Glutamatergic neuron (in vitro differentiated cells): ENCODE measurements at regions not wholly inside any gene's neighbourhood (a gene's known extent, or its start where the extent isn't known, plus 50 kb on each side); places are given as distances from the start of the nearest gene placed in this dataset.

ENCODE experiments used
- DNase-seq: peaks from one replicate; pipeline ENCODE4 v3.0.0; 2022
- H3K27ac Mint-ChIP-seq: one replicate; pipeline ENCODE4 v1.8.0; 2020; ENCODE audit warnings: mild to moderate bottlenecking, mixed read lengths, inconsistent platforms; ENCODE audit not compliant: unreplicated experiment
- H3K27me3 Mint-ChIP-seq: one replicate; pipeline ENCODE4 v1.8.0; 2020; ENCODE audit warnings: mild to moderate bottlenecking, moderate library complexity, mixed read lengths, inconsistent platforms; ENCODE audit not compliant: unreplicated experiment
- H3K36me3 Mint-ChIP-seq: one replicate; pipeline ENCODE4 v1.8.0; 2020; ENCODE audit warnings: mild to moderate bottlenecking, mixed read lengths, inconsistent platforms; ENCODE audit not compliant: unreplicated experiment
- H3K4me1 Mint-ChIP-seq: one replicate; pipeline ENCODE4 v1.8.0; 2020; ENCODE audit warnings: mild to moderate bottlenecking, low read depth, mixed read lengths, inconsistent platforms; ENCODE audit not compliant: unreplicated experiment
- H3K4me3 Mint-ChIP-seq: one replicate; pipeline ENCODE4 v1.8.0; 2020; ENCODE audit warnings: mild to moderate bottlenecking, mixed read lengths, inconsistent platforms; ENCODE audit not compliant: unreplicated experiment
- H3K9me3 Mint-ChIP-seq: one replicate; pipeline ENCODE4 v1.8.0; 2020; ENCODE audit warnings: mild to moderate bottlenecking, moderate library complexity, mixed read lengths, inconsistent platforms; ENCODE audit not compliant: unreplicated experiment
- CTCF ChIP-seq: fragments of 200-600 bp; sonication (generic); IDR thresholded peaks from one replicate; pipeline ENCODE4 v1.5.0; 2021; ENCODE audit not compliant: partially characterized antibody, unreplicated experiment

- H3K27ac Mint-ChIP-seq: no peak overlapping the region
- no peaks in the 10 kb centered on the region for H3K36me3 Mint-ChIP-seq
- H3K27me3 Mint-ChIP-seq: no peaks in the 10 kb centered on the region
- no peak for DNase-seq
- no peak for TF ChIP-seq CTCF
- no peaks in the 10 kb centered on the region for H3K4me1 Mint-ChIP-seq
- H3K9me3 Mint-ChIP-seq: peaks cover 2% of the 10 kb centered on the region
- H3K4me3 Mint-ChIP-seq: no peak overlapping the region
Measured at GRCh38 chr5:165202519-165202910, 1697.1 kb downstream of the MAT2B start.

- H3K27ac Mint-ChIP-seq: no peak overlapping the region
- peak; percentile 88 for TF ChIP-seq CTCF
- no peak overlapping the region for H3K4me3 Mint-ChIP-seq
- no peaks in the 10 kb centered on the region for H3K27me3 Mint-ChIP-seq
- no peak for DNase-seq
- H3K9me3 Mint-ChIP-seq: peaks cover 2% of the 10 kb centered on the region
- no peaks in the 10 kb centered on the region for H3K36me3 Mint-ChIP-seq
- peaks cover 5% of the 10 kb centered on the region for H3K4me1 Mint-ChIP-seq
Measured at GRCh38 chr5:165209101-165209727, 1703.8 kb downstream of the MAT2B start.

- H3K27me3 Mint-ChIP-seq: no peaks in the 10 kb centered on the region
- no peak overlapping the region for H3K4me3 Mint-ChIP-seq
- no peak for TF ChIP-seq CTCF
- no peaks in the 10 kb centered on the region for H3K9me3 Mint-ChIP-seq
- no peaks in the 10 kb centered on the region for H3K36me3 Mint-ChIP-seq
- peaks cover 2% of the 10 kb centered on the region for H3K4me1 Mint-ChIP-seq
- H3K27ac Mint-ChIP-seq: no peak overlapping the region
- DNase-seq: no peak
Measured at GRCh38 chr5:165224366-165225045, 1719.1 kb downstream of the MAT2B start.

GRCh38 chr5:165227515-165227914, 1722.1 kb downstream of the MAT2B start:
- H3K27me3 Mint-ChIP-seq: no peaks in the 10 kb centered on the region
- H3K36me3 Mint-ChIP-seq: no peaks in the 10 kb centered on the region
- H3K4me1 Mint-ChIP-seq: peaks cover 4% of the 10 kb centered on the region
- TF ChIP-seq CTCF: no peak
- DNase-seq: no peak
- H3K9me3 Mint-ChIP-seq: no peaks in the 10 kb centered on the region
- no peak overlapping the region for H3K27ac Mint-ChIP-seq
- no peak overlapping the region for H3K4me3 Mint-ChIP-seq

- H3K4me3 Mint-ChIP-seq: no peak overlapping the region
- no peaks in the 10 kb centered on the region for H3K9me3 Mint-ChIP-seq
- H3K27ac Mint-ChIP-seq: no peak overlapping the region
- no peak for TF ChIP-seq CTCF
- no peak for DNase-seq
- H3K27me3 Mint-ChIP-seq: no peaks in the 10 kb centered on the region
- no peaks in the 10 kb centered on the region for H3K36me3 Mint-ChIP-seq
- peaks cover 4% of the 10 kb centered on the region for H3K4me1 Mint-ChIP-seq
Measured at GRCh38 chr5:165228184-165228583, 1722.8 kb downstream of the MAT2B start.
